Astrocyte of the hippocampus (primary cell): ENCODE measurements at regions not wholly inside any gene's neighbourhood (a gene's known extent, or its start where the extent isn't known, plus 50 kb on each side); places are given as distances from the start of the nearest gene placed in this dataset.
"Not testable (repeated sequence)": the region's sequence is repeated elsewhere in the genome, so short reads cannot be mapped to it uniquely, and the experiment has no call there.

Experiments
- DNase-seq: peaks from one replicate; pipeline ENCODE4 v3.0.0; 2011; ENCODE audit warnings: low read depth, low spot score

GRCh38 chr6:47180633-47181032 lies 129.1 kb downstream of the TNFRSF21 start:
- no peak for DNase-seq

- DNase-seq = peak; percentile 14
Measured at GRCh38 chr6:47179286-47179685, 130.4 kb downstream of the TNFRSF21 start.

- no peak for DNase-seq
Measured at GRCh38 chr6:47175656-47176055, 133.5 kb upstream of the ADGRF1 start.

- no peak for DNase-seq
Measured at GRCh38 chr6:47174502-47175023, 132.4 kb upstream of the ADGRF1 start.

- not testable (repeated sequence) for DNase-seq
Measured at GRCh38 chr6:47174063-47174462, 131.9 kb upstream of the ADGRF1 start.

GRCh38 chr6:47173145-47173544 lies 131.0 kb upstream of the ADGRF1 start:
- not testable (repeated sequence) for DNase-seq

- no peak for DNase-seq
Measured at GRCh38 chr6:47170617-47170947, 128.4 kb upstream of the ADGRF1 start.

- no peak for DNase-seq
Measured at GRCh38 chr6:47169785-47170616, 127.9 kb upstream of the ADGRF1 start.

- DNase-seq = peak; percentile 92
Measured at GRCh38 chr6:47168180-47168579, 126.0 kb upstream of the ADGRF1 start.

- no peak for DNase-seq
Measured at GRCh38 chr6:47165918-47166317, 123.8 kb upstream of the ADGRF1 start.

- no peak for DNase-seq
Measured at GRCh38 chr6:47164877-47165276, 122.7 kb upstream of the ADGRF1 start.

- no peak for DNase-seq
Measured at GRCh38 chr6:47163536-47163935, 121.4 kb upstream of the ADGRF1 start.

- no peak for DNase-seq
Measured at GRCh38 chr6:47162793-47163192, 120.7 kb upstream of the ADGRF1 start.

GRCh38 chr6:47162231-47162630 lies 120.1 kb upstream of the ADGRF1 start:
- no peak for DNase-seq

GRCh38 chr6:47161176-47161687 lies 119.1 kb upstream of the ADGRF1 start:
- peak; percentile 73 for DNase-seq

- DNase-seq = no peak
Measured at GRCh38 chr6:47160702-47161101, 118.6 kb upstream of the ADGRF1 start.

- no peak for DNase-seq
Measured at GRCh38 chr6:47159763-47160162, 117.6 kb upstream of the ADGRF1 start.

GRCh38 chr6:47157653-47158219 lies 115.6 kb upstream of the ADGRF1 start:
- no peak for DNase-seq

GRCh38 chr6:47157063-47157462 lies 114.9 kb upstream of the ADGRF1 start:
- no peak for DNase-seq

GRCh38 chr6:47156196-47156595 lies 114.1 kb upstream of the ADGRF1 start:
- no peak for DNase-seq

GRCh38 chr6:47153404-47153755 lies 111.2 kb upstream of the ADGRF1 start:
- no peak for DNase-seq

- DNase-seq = peak; percentile 63
Measured at GRCh38 chr6:47152666-47153403, 110.7 kb upstream of the ADGRF1 start.
